ENCODE measurements at regions not wholly inside any gene's neighbourhood (a gene's known extent, or its start where the extent isn't known, plus 50 kb on each side); places are given as distances from the start of the nearest gene placed in this dataset.

- DNase-seq: no peak
Observed at GRCh38 chr20:43309266-43309665, 119.6 kb upstream of the PTPRT start.

GRCh38 chr20:43306837-43307236, 117.1 kb upstream of the PTPRT start:
- no peak for DNase-seq

- DNase-seq: no peak
Observed at GRCh38 chr20:43305749-43306148, 116.0 kb upstream of the PTPRT start.

GRCh38 chr20:43304598-43304997, 114.9 kb upstream of the PTPRT start:
- DNase-seq: no peak

GRCh38 chr20:43302936-43303335, 113.2 kb upstream of the PTPRT start:
- DNase-seq: no peak

GRCh38 chr20:43300901-43301300, 111.2 kb upstream of the PTPRT start:
- DNase-seq: peak; percentile 0 to 31 (median 10)

- DNase-seq: no peak
Observed at GRCh38 chr20:43295781-43296180, 106.1 kb upstream of the PTPRT start.

GRCh38 chr20:43295263-43295662, 105.6 kb upstream of the PTPRT start:
- no peak for DNase-seq

GRCh38 chr20:43294031-43294430, 104.3 kb upstream of the PTPRT start:
- DNase-seq: no peak

- no peak for DNase-seq
Observed at GRCh38 chr20:43293068-43293786, 103.5 kb upstream of the PTPRT start.

- no peak for DNase-seq
Observed at GRCh38 chr20:43292222-43292621, 102.5 kb upstream of the PTPRT start.

GRCh38 chr20:43287637-43288036, 97.9 kb upstream of the PTPRT start:
- DNase-seq: no peak

- DNase-seq: no peak
Observed at GRCh38 chr20:43285170-43285569, 95.5 kb upstream of the PTPRT start.

GRCh38 chr20:43284486-43284885, 94.8 kb upstream of the PTPRT start:
- no peak for DNase-seq

- no peak for DNase-seq
Observed at GRCh38 chr20:43283126-43283525, 93.4 kb upstream of the PTPRT start.

GRCh38 chr20:43271980-43272379, 82.3 kb upstream of the PTPRT start:
- no peak for DNase-seq

- no peak for DNase-seq
Observed at GRCh38 chr20:43265449-43265848, 75.7 kb upstream of the PTPRT start.

GRCh38 chr20:43263226-43263625, 73.5 kb upstream of the PTPRT start:
- no peak for DNase-seq

- no peak for DNase-seq
Observed at GRCh38 chr20:43262341-43262740, 72.6 kb upstream of the PTPRT start.

- no peak for DNase-seq
Observed at GRCh38 chr20:43255877-43256276, 66.2 kb upstream of the PTPRT start.

GRCh38 chr20:43252761-43253160, 63.1 kb upstream of the PTPRT start:
- DNase-seq: peak in 2 of 3 donors; percentile 13 to 33

- DNase-seq: no peak
Observed at GRCh38 chr20:43248341-43248740, 58.6 kb upstream of the PTPRT start.

- DNase-seq: no peak
Observed at GRCh38 chr20:43247361-43247760, 57.7 kb upstream of the PTPRT start.

- no peak for DNase-seq
Observed at GRCh38 chr20:43244647-43245046, 54.9 kb upstream of the PTPRT start.
